M059J (cell line): ENCODE measurements at regions not wholly inside any gene's neighbourhood (a gene's known extent, or its start where the extent isn't known, plus 50 kb on each side); places are given as distances from the start of the nearest gene placed in this dataset.

Experiments used
- DNase-seq: peaks from one replicate; pipeline ENCODE4 v3.0.0-alpha.2; 2012; ENCODE audit warnings: low read depth

DNA sequence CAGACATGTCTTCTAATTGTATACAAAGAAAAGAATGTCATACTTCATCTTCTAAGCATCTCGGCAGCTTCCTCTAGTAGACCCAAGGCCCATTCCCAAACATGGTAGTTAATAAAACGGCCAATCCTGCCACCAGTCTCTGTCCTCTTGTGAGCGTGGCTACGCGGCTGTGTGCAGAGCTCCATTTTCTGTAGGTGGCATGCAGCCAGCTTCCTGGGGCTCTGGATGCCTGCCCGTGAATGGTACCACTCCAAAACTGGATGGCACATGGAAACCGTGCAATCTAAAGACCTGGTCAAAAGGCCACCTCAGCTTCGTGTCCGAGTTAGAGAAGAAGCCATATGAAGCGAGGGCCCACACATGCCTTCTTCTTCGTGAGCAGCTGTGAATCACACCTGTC, 110.7 kb downstream of the SIPA1L2 start:
- DNase-seq: no peak

DNA sequence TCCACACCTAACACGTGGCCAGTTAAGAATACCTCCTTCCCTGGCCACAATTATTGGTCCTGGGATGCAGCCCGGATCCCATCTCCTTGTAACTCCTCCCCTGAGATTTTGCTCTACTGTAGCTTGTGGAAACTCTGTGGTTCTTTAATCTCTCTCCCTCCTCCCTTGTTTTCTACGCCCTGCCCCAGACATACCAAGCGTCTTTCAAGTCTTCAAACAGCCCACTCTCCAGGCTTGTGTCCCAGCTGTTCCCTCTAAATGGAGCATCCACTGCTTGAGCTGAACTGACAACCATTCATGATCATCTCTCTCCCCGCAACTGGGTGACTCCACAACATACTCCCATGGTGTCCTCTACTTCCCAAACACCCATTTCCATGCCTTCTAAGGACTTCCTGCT, 111.6 kb downstream of the SIPA1L2 start:
- no peak for DNase-seq

DNA sequence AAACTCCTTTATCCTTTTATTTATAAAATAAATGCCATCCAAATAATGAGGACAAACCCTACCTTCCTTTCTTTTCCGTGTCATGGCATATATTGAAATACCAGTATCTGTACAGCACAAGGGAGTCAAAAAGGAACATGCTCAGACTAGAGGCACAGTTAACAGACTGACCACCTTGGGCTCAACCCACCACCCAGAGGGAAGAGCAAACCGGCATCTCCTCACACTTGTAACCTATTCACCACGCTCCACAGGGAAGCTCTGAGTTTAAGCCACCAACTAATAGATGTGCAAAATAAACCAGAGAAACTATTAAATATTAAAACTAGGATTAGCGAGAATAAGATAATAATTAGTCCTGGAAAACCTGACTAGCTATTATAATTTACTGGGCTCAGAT, 112.7 kb downstream of the SIPA1L2 start:
- DNase-seq: no peak

DNA sequence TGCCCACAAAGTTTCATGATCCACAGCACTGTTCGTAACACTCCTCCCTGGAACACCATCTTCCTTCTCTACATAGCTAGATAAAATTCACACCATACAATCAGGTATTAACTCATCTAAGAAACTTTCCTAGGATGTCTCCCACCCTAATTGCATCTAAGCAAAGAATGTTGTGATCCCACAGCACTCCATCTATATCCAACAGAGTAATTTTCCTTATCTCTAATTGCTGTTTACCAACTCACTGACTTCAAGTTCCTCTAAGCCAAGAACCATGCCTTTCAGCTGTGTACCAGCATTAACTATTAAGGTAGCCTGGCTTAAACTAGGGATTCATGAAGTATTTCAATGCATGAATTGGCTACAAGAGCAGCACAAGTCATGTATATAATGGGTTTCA, 114.2 kb downstream of the SIPA1L2 start:
- DNase-seq: no peak

DNA sequence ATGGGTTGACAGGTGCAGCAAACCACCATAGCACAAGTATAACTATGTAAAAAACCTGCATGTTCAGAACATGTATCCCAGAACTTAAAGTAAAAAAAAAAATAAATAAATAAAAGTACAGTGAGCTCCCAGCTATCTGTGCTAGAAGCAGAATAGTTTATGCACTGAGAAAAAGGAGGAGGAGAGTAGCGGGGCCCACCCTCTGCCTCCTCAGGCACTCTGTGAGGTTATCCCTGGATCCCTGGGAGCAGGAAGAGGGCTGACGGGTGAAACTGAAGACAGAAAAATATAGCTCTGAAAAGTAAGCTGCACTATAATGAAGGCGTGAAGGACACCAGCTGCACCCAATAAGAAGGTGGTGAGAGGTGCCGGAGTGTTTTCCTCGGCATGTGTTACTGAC, 117.2 kb downstream of the SIPA1L2 start:
- DNase-seq: no peak

DNA sequence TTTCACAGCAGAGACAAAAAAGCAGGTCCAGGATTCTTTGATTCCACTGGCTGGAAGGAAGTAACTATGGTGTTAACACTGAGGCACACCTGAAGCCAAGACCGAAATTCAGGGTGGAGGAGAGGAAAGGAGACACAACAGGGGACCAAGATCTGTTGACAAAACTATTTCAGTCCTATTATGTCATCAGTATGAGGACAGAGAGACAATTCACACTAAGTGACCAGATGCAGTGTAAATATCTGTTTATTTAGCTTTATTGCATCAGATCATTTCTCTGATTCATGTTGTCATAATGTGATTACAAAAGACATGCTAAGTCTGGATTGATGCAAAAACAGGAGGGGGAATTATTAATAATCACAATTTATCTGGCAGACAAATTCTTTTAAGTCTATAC, 118.8 kb downstream of the SIPA1L2 start:
- DNase-seq: no peak

DNA sequence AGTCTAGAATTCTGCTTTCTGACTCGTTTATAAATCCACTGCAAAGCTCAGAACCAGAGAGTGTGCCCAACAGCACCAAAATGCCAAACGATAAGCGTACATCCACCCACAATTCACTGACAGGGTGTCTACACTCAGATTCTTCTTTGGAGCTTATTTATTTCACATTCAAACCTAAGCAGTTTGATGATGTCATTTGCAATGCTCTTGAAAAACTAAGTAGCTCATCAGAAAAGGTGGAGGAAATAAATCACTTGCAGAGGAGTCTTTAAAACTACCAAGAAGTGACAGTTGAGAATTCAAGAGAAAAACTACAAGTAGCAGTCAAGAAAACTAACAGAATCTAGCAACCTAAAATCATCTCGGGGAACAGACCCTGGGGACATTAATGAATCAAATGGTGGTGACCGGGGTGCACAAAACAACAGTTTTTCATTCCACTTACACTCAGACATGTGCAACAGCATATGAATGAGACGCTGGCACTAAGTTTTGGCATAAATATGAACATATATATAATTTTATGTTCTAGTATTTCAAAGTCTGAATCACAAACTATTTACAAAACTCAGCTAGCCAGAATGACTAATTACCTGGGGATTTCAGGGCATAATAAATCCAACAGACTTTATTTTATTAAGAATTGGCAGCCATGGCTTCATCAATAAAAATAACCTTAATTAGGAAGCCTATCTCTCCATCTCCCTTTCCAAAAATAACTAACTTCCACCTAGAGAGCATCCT, 119.4 kb downstream of the SIPA1L2 start:
- no peak for DNase-seq

DNA sequence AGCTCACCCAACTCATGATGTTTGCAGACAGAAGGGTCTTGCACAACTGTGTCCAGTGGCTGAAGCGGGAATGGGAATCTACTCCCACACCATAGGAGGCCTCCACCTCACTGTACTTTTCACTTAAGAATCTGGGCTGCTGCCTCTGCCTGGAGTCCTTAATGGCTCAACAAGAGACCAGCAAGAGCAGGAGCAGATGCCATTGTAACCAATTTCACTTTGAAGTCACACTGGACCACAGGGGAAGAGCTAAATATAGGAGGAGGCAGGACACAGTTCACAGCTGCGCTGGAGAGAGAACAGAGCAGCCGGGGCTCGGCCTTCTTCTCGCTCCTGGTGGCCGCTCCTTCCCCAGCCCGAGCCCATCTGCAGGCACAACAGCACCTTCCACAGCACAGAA, 120.4 kb downstream of the SIPA1L2 start:
- no peak for DNase-seq

DNA sequence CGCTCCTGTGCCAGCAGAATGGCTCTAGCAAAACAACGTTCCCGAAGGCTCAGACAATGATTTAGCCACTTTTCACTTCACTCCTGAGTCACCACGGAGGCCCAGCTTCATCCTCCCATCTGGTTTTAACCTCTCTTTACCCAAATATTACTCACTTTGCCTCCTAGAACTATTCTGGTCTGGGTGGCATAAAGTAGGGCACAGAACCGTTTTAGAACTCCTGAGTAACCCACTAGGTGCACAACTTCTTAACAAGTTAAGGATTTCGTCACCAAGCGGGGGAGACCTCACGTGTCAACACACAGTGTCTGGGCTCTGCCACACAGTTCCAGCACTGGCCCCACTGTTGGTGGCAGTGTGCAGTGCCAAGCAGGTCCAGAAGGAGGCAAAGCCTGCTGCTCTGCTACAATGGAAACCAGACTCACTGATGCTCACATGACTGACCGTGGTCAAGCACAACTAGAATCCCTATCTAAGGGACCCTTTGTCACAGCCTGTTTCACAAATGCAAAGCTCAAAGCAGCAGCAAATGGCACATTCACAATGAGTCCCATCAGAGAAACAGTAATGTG, 121.7 kb downstream of the SIPA1L2 start:
- DNase-seq: peak; percentile 58

DNA sequence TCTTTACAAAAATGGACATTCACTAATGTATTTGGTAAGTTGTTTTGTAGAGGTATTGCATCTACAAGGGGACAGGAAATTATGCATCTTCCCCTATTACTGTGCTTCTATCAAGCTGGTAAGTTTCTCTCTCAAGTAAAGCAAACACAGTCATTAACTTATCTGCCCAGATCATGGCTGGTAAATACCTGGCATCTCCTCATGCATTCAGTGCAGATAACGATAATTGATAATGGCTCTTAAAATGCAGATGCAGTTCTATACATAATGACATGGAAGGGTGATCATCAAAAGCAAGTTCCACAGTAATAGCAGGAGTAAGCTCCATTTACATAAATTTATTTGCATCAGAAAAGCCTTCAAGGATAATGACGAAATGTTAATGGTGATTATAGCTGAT, 122.4 kb downstream of the SIPA1L2 start:
- no peak for DNase-seq

DNA sequence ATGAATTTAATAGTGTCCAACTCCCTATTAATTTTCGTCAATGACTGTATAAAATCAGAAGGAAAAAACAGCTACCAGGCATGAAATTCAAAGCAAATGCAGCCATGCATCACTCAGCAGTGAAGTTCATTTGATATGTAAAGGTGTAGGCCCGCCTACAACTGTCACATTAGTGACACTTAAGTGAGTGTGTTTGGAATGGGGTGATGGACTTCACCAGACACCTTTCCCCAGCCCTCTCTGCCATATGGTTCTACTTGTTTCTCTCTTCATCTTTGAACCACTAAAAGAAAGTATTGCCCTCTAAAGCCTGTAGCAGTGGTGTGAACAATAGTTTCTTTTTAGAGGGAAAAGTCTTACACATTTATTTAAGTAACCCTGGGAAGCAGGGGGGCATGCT, 124.0 kb downstream of the SIPA1L2 start:
- DNase-seq: no peak

DNA sequence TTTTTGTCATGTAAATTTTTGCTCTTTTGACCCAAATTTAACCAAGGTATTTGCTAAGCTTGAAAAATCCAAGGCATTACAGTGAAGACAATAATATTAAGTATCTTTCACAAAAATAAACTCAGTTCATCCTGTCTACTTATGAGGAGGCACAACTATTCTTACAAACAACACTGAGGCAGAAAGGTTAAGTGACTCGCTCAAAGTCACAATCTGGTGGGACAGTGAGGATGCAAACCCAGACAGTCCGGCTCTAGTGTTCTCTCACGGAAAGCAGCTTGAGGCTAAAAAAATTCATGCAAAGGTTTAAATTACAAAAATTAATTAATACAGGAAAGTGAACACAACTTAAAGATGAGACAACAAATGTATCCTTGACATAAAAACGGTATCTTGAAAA, 125.3 kb downstream of the SIPA1L2 start:
- DNase-seq: peak; percentile 58

DNA sequence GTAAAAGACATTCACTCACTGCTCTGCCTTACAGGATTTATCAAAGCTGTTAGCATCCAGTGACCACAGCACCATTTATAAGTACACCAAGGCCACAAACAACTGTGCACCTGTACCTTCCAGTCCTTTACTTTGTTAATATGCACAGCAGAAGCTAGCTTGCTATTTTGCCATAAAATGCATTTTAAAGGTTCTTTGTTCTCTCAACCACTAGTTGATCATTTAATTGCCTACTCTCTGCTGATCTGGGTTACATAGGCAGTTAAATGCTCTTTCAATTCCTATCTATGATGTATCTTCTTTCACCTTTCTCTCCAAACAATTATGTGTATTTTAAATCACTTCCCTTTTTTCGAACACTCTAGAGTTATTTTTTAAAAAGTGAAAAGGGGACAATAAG, 126.4 kb downstream of the SIPA1L2 start:
- DNase-seq: no peak

DNA sequence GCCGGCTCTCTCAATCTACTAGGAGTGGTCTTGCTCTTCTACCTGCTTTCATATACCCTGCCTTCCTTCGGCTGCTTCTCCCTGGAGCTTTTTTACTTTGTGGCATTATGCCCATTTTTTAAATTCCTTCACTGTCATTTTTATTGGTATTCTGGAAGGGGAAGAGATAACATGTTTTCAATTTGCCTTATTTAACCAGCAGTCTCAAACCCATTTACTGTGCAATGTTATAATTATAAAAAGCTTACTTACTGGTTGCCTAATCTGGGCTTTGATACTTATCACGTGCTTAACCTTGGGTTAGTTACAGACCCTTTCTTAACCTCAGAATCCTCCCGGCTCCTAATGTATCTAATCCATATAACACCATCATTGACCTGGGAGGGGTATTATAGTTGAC, 128.1 kb downstream of the SIPA1L2 start:
- no peak for DNase-seq

DNA sequence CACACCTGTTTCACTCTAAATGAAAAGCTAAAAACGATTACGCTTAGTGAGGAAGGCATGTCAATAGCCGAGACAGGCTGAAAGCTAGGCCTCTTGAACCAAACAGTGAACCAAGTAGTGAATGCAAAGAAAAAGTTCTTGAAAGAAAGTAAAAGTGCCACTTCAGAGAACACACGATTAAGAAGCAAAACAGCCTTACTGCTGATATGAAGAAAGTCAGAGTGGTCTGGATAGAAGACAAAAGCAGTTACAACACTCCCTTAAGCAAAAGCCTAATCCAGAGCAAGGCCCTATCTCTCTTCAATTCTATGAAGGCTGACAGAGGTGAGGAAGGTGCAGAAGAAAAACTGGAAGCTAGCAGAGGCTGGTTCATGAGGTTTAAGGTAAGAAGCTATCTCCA, 130.7 kb downstream of the SIPA1L2 start:
- DNase-seq: no peak

DNA sequence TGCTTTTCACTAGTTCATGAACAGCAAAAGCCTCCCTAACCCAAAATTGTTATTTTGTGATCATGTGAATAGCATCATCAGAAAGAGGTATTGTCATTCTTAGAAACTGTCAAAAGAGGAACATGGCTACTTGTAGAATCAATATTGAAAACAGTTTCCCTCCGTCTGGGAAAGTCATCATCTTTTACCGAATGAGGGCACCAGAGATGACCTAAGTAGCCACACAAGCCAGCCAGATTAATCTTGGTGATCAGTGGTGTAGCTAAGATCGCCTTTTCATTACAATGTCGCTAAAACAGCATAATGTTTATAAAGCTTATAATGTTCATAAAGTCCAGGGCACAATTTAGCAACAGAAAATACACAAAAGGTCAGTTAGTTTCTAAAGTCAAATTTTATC, 136.1 kb downstream of the SIPA1L2 start:
- DNase-seq: no peak

DNA sequence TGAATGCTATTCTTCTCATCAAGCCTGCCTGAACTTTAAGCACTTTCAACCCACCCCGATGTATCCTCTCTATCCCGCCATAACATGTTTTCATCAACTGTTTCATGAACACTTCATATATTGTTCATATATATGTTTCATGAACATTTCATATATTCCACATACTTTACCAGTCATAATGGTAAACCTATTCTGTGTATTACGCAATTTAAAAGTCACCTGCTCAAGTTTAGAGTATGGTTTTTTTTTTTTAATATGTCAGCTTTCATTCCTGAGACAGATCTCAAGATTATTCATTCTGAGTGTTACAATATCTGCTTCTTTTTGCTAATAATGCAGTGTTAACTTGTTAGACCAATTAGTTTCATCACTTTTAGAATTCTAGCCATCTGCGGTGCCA, 140.7 kb downstream of the SIPA1L2 start:
- DNase-seq: no peak

DNA sequence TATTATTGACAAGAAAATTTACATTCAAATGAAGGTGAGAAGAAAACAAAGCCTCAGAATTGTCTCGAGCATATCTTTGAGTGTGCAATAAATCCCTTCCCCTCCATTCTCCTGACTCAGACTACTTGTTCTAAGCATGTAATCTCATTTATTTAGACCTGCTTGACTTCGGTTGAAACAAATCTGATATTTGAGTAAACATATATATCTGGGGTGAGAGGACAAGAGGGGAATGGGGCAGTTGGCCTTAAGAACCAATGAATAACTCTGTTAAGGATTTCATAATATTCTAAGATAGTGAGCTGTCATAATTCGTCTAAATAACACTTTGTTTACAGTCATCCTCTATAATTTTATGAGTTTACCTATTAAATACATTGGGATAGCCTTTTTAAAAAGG, 142.7 kb downstream of the SIPA1L2 start:
- no peak for DNase-seq

DNA sequence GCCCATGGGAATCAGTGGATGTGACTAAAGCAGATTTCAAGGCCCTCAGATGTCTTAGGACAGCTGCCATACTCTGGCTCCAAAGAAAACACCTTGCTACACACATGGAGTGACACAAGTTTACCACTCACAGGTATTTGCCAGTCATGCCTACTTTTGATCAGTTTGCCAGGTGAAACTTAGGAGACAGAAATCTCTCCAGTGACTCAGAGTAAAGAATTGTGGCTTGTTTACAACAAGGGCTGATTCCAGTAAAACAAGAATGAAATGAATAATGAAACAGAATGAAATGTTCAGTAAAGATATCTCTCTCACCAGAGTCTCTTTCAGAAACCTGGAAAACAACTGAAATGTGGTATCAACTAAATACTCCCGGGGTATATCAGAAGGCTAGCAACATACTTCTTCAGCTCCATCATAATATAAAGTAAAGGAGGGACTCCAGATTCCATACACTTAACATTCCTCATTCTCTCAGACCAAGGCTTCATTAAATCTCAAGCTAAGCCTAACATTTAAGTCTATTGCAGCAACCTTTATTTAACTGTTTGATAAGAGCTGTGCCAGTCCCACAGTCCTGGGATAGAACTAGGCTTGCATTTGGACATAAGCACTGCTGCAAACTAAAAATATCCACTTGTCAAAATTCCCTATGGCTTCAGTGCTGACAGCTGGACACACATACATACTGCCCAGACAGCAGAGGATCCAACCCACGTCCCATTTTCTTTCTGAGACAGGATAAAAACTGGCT, 143.3 kb downstream of the SIPA1L2 start:
- DNase-seq: peak; percentile 68

DNA sequence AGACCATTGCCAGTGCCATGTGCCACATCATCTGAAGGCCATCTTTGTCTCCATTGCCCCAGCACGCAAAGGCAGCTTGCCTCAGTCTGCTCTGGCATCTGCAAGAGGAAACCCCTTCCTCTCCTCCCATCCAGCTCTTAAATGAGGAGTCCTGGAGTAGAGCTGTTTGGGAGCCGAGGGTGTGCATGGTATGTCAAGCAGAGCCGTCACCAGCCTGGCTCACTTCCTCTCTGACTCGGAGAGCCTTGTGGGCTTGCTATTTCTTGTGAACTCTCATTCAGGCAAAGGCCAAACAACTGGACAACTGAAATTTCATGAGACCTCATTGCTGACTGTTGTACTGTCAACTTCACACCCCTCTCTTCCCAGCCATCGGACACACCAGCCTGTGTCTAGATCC, 143.9 kb downstream of the SIPA1L2 start:
- DNase-seq: peak; percentile 43

DNA sequence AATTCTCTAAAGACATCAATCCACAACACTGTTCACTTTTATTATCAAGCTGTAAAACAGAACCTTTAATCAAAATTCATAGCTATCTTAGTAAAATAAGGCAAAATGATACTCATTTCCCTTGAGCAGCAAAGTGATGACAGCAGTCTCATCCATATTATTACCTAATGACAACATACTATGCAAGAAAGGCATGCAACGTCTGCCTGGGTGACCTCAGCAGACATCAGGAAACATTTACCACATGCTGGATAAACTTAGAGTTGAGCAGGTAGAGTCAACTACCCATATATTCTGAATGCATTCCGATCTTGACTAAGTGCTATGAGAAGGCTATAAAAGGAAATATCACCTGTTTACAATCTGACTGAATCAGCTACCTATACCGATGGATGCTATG, 145.1 kb downstream of the SIPA1L2 start:
- DNase-seq: no peak

DNA sequence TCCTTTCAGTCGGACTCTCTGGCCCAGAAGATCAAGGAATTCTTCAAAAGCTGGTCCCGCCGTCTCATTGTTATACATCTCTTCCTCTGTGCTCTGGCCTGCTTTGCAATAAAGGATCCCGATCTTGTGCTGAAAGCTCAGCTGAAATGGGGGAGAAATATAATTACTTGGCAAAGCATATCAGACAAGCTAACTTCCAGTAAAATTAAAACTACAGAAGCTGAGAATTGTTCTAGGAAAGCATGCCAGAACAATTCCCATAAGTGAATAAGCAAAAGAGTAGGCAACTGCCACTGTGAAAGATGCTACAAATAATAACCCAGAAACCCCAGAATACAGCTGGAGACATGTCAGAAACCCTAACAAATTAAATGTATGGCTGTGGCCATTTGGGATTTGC, 146.1 kb downstream of the SIPA1L2 start:
- DNase-seq: no peak

DNA sequence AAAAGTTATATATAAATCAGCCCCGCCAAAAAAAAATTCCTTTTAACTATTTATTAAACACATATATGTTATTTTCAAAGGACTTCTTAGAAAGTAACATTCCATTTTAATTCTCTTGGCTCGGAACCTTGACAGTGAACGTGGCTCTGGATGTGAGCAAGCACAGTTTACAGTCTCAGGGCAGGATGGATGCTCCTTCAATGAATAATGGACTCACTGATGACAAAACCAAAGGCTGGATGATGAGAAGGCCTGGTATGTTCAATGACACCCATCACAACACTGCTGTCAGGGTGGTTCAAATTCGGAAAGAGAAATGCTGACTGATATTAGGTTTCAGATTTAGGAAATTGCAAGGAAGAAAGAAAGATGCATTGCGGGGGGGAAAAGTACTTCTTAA, 148.8 kb downstream of the SIPA1L2 start:
- DNase-seq: no peak
